ENCODE measurements at regions not wholly inside any gene's neighbourhood (a gene's known extent, or its start where the extent isn't known, plus 50 kb on each side); places are given as distances from the start of the nearest gene placed in this dataset.

GRCh38 chr13:97564956-97565355 lies 131.0 kb downstream of the RAP2A start (continued):
- TF ChIP-seq, protein P1, sequence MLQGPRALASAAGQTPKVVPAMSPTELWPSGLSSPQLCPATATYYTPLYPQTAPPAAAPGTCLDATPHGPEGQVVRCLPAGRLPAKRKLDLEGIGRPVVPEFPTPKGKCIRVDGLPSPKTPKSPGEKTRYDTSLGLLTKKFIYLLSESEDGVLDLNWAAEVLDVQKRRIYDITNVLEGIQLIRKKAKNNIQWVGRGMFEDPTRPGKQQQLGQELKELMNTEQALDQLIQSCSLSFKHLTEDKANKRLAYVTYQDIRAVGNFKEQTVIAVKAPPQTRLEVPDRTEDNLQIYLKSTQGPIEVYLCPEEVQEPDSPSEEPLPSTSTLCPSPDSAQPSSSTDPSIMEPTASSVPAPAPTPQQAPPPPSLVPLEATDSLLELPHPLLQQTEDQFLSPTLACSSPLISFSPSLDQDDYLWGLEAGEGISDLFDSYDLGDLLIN (CRISPR knock-in tag; IDR thresholded peaks at IDR 0.05; ENCODE audit: borderline replicate concordance): no peak
- TF ChIP-seq ZNF317 (CRISPR knock-in tag; IDR thresholded peaks at IDR 0.05): no peak
- TF ChIP-seq ZNF674 (CRISPR knock-in tag; IDR thresholded peaks at IDR 0.05; ENCODE audit: low read depth): no peak
- TF ChIP-seq ZNF709 (CRISPR knock-in tag; IDR thresholded peaks at IDR 0.05): no peak
- no peak for TF ChIP-seq SMARCE1 (IDR thresholded peaks at IDR 0.05; ENCODE audit: borderline replicate concordance)
- TF ChIP-seq TFE3 (CRISPR knock-in tag; IDR thresholded peaks at IDR 0.05): no peak
- TF ChIP-seq, protein P2, sequence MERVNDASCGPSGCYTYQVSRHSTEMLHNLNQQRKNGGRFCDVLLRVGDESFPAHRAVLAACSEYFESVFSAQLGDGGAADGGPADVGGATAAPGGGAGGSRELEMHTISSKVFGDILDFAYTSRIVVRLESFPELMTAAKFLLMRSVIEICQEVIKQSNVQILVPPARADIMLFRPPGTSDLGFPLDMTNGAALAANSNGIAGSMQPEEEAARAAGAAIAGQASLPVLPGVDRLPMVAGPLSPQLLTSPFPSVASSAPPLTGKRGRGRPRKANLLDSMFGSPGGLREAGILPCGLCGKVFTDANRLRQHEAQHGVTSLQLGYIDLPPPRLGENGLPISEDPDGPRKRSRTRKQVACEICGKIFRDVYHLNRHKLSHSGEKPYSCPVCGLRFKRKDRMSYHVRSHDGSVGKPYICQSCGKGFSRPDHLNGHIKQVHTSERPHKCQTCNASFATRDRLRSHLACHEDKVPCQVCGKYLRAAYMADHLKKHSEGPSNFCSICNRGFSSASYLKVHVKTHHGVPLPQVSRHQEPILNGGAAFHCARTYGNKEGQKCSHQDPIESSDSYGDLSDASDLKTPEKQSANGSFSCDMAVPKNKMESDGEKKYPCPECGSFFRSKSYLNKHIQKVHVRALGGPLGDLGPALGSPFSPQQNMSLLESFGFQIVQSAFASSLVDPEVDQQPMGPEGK (CRISPR knock-in tag; IDR thresholded peaks at IDR 0.05): no peak
- TF ChIP-seq ZHX1 (CRISPR knock-in tag; IDR thresholded peaks at IDR 0.05; ENCODE audit: low read depth): no peak
- no peak for TF ChIP-seq U2AF2 (IDR thresholded peaks at IDR 0.05; ENCODE audit: low read depth, low read length)
